Occipital lobe (tissue), 1 donor: ENCODE measurements at regions not wholly inside any gene's neighbourhood (a gene's known extent, or its start where the extent isn't known, plus 50 kb on each side); places are given as distances from the start of the nearest gene placed in this dataset.

Experiments
- DNase-seq: peaks from one replicate; lab custom pipeline; 2025; lab: John Stamatoyannopoulos, UW

DNA sequence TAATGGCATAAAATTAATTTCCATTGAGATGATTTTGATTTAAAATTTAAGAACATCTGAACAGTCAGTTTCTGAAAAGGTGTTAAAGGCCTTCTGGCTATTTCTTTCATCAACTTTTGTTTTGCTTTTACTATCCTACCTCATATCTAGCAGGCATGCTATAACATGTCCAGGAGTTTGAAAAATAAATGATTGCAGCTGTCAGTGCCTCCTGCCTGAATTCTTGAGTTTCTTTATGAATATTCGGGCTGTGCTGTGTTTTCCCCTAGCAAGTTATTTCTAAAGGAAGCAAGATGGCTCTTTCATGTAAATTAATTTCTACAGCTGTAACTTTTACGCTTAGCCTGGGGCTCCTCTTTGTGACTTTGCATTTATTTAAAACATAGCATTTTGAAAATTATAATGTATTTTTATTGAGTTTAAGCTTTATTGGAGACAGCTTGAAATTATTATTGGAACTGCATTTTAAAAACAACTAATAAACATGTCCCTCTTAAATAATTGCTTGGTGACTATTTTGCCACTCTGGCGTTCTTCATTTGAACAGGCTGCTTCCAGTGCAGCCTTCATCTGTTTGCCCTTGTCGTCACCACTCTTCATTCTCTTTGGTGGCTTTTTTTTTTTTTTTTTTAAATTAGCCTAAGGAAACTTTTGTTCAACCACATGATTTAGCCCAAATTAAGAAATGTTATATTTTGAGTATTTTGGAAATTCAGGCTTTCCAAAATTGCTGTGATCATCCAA is 1083.4 kb upstream of the LRRN3 start:
- no peak for DNase-seq

DNA sequence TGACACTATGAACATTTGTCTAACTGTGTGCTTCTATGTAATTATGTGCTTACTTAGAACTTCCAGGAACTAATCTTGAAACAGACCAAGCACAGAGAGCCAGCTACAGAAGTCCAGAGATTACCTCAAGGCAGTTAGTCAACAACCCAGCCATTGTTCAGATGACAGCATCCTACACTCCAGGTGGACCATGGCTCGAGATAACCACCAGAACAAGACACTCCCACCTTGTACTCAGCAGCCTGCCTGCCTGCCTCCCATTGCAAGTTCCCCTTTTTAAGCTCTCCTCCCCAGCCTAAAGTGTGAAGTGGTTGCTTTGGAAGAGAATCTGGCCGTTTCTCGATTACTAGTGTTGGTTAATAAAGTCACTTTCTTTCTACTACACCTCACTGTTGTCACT is 1080.6 kb upstream of the LRRN3 start:
- no peak for DNase-seq

DNA sequence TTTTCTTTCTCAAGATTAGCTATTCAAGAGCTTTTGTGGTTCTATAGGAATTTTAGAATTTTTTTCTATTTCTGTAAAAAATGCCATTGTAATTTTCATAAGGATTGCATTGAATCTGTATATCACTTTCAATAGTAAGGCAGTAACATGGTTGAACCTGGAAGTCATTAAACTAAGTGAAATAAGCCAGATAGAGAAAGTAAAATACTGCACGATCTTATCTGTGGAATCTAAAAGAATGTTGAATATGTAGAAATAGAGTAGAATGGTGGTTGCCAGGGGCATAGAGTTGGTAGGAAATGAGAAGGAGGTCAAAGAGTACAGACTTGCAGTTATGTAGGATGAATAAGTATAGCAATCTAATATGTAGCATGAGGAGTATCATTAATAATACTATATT is 1073.5 kb upstream of the LRRN3 start:
- no peak for DNase-seq

DNA sequence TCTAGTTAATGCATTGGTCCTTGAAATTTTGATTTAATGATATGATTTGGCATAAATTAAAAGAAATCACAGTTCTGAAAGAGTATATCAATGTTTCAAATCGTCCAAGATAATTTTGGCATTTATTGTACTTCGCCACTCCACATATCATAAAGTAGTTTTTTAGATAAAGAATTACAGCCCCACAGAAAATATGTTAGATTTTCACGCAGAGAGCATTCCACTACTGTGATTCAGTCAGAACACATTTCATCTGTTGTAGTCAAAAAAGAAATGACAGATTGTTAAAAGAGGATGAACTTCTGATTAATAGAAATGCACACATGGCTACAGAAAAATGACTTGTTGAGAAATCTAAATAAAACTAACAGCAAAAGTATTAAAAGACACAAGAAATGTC is 1063.5 kb upstream of the LRRN3 start:
- no peak for DNase-seq

DNA sequence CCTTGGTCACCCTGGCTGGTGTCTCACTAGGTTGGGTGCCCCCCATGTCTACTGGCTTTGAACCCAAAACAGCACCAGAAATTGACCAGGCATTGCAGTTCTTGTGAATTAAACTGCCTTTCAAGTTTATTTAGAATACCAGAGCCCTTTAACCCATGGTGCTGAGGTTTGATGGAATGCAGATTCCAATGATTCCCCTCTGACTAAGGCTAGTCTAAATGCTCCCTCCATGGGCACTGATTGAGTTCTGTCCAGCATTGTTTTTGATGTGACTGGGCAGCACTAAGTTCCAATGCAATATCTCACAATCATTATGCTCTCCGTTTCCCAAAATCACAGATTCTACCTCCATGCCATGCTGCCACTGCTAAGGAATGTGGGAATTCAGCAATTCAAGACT is 1047.4 kb upstream of the LRRN3 start:
- no peak for DNase-seq

DNA sequence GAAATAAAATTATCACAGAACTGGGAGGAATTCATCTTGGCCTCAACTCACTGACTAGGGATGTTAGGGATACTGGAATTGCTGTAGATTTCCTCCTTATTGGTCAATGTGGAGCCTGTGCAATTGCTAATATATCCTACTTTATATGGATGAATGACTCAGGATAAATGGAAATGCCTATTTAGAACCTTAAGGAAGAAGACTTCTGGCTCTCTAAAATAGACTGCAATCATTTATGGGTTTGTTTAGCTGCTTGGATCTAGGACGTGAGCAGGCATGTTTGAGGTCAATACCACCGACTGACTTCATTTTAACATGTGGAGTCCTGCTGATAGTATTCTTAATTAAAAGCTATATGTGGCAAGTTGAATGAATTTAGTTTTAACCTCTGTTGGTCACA is 1040.1 kb upstream of the LRRN3 start:
- DNase-seq, result no peak

DNA sequence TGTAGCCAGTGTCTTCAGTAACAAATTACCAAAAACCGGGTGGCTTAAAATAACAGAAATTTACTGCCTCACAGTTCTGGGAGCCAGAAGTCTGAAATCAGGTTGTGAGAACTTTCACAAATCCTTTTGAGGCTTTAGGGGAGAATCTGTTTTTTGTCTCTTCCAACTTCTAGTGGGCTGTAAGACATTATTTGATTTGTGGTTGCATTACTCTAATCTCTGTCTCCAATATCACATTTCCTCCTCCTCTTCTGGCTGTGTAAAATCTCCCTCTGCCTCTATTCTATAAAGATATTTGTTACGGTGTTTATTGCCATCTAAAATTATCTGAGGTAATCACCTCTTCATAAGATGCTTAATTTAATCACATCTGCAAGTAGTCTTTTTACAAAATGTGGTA is 1039.6 kb upstream of the LRRN3 start:
- DNase-seq, result no peak

GRCh38 chr7:110056331-110056730 is 1034.6 kb upstream of the LRRN3 start:
- DNase-seq, result no peak

GRCh38 chr7:110058401-110058800 is 1032.5 kb upstream of the LRRN3 start:
- no peak for DNase-seq

DNA sequence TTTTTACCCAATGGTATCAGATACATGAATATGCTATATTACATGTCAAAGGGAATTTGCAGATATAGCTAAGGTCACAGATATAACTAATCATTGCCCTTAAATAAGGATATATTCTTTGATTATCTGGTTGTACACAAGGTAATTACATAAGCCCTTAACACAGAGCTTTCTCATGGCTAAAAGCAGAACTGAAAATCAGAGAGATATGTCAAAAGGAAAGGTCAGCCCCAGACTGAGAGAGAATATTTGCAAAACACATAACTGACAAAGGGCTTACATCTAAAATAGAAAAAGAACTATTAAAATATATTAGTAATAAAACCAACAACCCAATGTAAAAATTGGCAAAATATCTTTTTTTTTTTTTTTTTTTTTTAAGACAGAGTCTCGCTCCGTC is 1029.5 kb upstream of the LRRN3 start:
- no peak for DNase-seq

- no peak for DNase-seq
These were observed 1025.8 kb upstream of the LRRN3 start for GRCh38 chr7:110065121-110065520.

- no peak for DNase-seq
These were observed 1024.1 kb upstream of the LRRN3 start for GRCh38 chr7:110066843-110067242.

- DNase-seq, result no peak
These were observed 1019.7 kb upstream of the LRRN3 start for GRCh38 chr7:110071192-110071591.

DNA sequence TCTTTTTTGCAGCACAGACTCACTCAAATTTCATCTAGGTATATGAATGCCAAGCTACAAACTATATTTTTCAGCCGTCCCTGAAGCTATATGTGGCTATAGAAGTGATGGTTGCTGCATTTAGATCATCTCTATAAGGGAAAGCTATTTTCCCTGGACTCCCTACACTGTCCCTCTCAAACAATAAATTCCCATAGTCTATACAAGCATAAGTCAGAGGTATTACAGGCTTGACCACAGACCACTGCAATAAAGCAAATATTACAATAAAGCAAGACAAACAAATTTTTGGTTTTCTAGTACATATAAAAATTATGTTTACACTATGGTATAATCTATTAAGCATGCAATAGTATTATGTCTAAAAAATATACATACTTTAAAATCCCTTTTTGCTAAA is 1015.5 kb upstream of the LRRN3 start:
- DNase-seq, result no peak

- DNase-seq, result no peak
These were observed 1014.7 kb upstream of the LRRN3 start for GRCh38 chr7:110076194-110076593.

DNA sequence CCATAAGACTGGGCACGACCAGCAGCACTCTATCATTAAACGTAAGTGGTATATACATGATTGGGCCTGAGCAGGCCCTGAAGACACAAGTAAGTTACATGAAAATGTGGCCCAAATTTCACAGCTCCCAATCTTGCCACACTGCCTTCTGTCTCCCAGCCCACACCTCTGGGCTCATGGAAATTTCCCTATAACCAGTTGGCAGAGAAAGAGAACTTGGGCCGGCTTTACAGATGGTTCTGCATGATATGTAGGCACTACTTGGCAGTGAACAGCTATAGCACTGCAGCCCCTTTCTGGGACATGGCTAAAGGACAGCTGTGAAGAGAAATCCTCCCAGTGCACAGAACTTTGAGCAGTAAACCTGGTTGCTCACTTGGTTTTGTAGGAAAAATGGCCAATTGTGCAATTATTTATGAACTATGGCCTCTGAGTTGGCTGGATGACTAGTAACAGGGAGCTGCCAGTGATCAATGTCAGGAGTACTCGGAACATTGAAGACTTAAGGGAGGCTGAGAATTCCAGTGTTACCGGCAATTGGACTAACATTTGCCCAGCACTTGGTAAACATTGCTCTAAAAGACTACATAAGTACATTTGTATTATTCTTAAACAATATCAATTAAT is 1006.6 kb upstream of the LRRN3 start:
- DNase-seq, result peak; percentile 72

DNA sequence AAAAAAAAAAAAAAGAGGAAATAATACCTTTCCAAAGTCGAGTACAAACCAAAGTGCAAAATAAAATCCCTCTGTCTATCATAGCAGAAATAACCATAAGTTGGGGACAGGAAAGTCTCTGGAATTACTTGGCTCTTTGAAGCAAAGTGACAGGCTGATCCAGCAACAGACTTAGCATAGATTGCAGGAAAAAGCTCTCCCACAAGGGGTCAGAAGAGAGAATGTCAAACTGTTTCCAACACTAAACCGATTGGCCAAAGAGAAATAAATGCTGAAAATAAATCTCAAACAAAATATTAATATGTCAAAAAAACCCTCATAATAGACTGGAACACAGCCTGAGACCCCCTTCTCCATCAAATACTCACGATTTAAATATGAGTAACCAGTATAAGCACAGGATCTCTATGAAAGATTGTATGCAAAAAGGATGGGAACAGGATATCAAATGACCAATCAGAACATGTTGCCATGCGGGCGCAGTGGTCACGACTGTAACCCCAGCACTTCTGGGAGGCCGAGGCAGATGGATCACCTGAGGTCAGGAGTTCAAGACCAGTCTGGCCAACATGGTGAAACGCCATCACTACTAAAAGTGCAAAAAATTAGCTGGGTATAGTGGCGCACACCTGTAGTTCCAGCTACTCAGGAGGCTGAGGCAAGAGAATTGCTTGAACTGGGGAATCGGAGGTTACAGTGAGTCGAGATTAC is 1000.7 kb upstream of the LRRN3 start:
- no peak for DNase-seq

GRCh38 chr7:110095372-110096052 is 995.4 kb upstream of the LRRN3 start:
- no peak for DNase-seq

DNA sequence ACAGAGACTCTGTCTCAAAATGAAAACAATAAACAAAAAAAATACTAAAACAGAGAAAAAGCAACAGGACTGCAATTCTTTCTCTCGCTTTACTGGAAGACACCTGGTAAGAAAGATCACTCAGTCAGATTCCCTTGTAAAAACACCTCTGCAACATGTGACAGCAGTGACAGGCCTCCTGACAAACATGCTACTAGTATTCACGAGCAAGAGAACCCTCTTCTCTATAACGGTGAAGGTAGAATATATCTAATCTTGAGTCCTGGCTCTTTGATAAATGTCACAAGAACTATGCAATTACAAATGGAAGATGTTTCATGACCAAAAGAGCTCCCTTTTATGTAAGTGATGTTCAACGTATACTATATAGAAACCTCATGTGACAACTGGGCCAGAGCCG is 986.7 kb upstream of the LRRN3 start:
- no peak for DNase-seq

GRCh38 chr7:110105307-110105706 is 985.6 kb upstream of the LRRN3 start:
- DNase-seq, result no peak

DNA sequence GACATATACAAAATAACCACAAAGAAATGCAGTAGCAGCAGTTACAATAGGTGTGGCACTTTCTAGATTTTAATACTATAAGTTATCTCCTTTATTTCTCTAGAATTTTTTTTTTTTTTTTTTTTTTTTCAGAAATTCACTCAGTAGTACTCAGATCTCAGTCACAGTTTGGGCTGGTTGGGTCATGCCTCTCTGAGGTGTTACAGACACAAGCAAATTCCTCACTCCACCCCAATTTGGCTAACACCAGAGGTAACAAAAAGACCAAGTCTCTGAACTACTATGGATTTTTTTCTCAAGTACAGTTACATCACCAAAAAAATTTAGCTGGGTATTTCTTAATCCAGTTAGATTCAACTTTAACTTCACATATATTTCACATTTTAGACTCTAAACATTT is 985.1 kb upstream of the LRRN3 start:
- no peak for DNase-seq

DNA sequence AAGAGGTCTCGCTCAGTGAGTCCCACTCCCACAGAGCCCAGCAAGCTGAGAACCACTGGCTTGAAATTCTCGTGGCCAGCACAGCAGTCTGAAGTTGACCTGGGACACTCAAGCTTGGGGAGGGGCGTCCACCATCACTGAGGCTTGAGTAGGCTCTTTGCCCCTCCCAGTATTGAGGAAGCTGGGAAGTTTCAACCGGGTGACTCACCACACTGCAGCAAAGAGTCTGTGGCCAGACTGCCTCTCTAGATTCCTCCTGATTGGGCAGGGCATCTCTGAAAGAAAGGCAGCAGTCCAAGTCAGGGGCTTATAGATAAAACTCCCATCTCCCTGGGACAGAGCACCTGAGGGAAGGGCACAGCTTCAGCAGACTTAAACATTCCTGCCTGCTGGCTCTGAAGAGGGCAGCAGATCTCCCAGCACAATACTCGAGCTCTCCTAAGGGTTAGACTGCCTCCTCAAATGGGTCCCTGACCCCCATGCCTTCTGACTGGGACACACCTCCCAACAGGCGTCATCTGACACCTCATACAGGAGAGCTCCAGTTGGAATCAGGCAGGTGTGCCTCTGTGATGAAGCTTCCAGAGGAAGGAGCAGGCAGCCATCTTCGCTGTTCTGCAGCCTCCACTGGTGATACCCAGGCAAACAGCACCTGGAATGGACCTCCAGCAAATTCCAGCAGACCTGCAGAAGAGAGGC is 970.9 kb upstream of the LRRN3 start:
- no peak for DNase-seq
